ENCODE measurements at regions not wholly inside any gene's neighbourhood (a gene's known extent, or its start where the extent isn't known, plus 50 kb on each side); places are given as distances from the start of the nearest gene placed in this dataset.

GRCh38 chr7:145331522-145331921, 495.7 kb upstream of the TPK1 start:
- TF ChIP-seq CTCF (IDR thresholded peaks at IDR 0.05; ENCODE audit: poor library complexity) (no peak), EZH2phosphoT487 (IDR thresholded peaks at IDR 0.05; ENCODE audit: low read depth, severe bottlenecking, unreplicated experiment) (no peak), EZH2 (IDR thresholded peaks at IDR 0.05; ENCODE audit: borderline replicate concordance) (no peak)
